ENCODE measurements at regions not wholly inside any gene's neighbourhood (a gene's known extent, or its start where the extent isn't known, plus 50 kb on each side); places are given as distances from the start of the nearest gene placed in this dataset.
A peak's percentile ranks its signal among the peaks of the same experiment; 100 is the strongest.

- Histone ChIP-seq H2AFZ (ENCODE audit: insufficient read depth, low read length, poor library complexity) (no peak overlapping the region), H4K12ac (ENCODE audit: low read depth, low read length) (no peak overlapping the region), H3K18ac (ENCODE audit: low read length) (peak overlapping the region; percentile 11), H3K9ac (ENCODE audit: low read length) (no peak overlapping the region), H3K4ac (ENCODE audit: low read depth, low read length) (peak overlapping the region; percentile 27), H3K14ac (ENCODE audit: low read length) (peak overlapping the region; percentile 11), H3K27ac (ENCODE audit: low read depth, low read length) (peak overlapping the region; percentile 13), H3K9me3 (ENCODE audit: insufficient read depth, low read depth, low read length) (no peaks in the 10 kb centered on the region), H3K36me3 (ENCODE audit: control insufficient read depth in 1 of 2, insufficient read depth in 2 of 2, low read length in 2 of 2) (no peaks in the 10 kb centered on the region), H3K23ac (ENCODE audit: low read length) (no peak overlapping the region), H3K4me3 (ENCODE audit: low read depth, low read length) (no peak overlapping the region), H2BK120ac (ENCODE audit: insufficient read depth, low read length, poor library complexity) (peak overlapping the region; percentile 36), H3K4me1 (ENCODE audit: control insufficient read depth in 1 of 2, insufficient read depth in 2 of 2, low read length in 2 of 2) (peaks cover 11 to 18% of the 10 kb centered on the region in 2 experiments), H2AK5ac (ENCODE audit: low read length) (no peak overlapping the region), H3K4me2 (ENCODE audit: low read length) (no peak overlapping the region), H4K91ac (ENCODE audit: low read depth, low read length) (peak overlapping the region; percentile 82), H4K8ac (ENCODE audit: low read depth, low read length) (peak overlapping the region; percentile 43), H2BK5ac (ENCODE audit: low read depth, low read length, poor library complexity) (peak overlapping the region; percentile 65), H2BK12ac (ENCODE audit: low read length) (peak overlapping the region; percentile 11), H3K27me3 (ENCODE audit: insufficient read depth, low read length) (no peaks in the 10 kb centered on the region), H3K79me2 (ENCODE audit: control insufficient read depth, insufficient read depth, low read length, poor library complexity) (peaks cover 3% of the 10 kb centered on the region), H3K79me1 (ENCODE audit: low read length) (peaks cover 12% of the 10 kb centered on the region)
- WGBS (ENCODE audit: extremely low coverage, insufficient coverage, insufficient read length), result no CpG with 5 or more reads among the region's 1 CpG
- DNase-seq, result no peak
These were observed 51.1 kb upstream of the ACADM start for GRCh38 chr1:75673399-75673798.

DNA sequence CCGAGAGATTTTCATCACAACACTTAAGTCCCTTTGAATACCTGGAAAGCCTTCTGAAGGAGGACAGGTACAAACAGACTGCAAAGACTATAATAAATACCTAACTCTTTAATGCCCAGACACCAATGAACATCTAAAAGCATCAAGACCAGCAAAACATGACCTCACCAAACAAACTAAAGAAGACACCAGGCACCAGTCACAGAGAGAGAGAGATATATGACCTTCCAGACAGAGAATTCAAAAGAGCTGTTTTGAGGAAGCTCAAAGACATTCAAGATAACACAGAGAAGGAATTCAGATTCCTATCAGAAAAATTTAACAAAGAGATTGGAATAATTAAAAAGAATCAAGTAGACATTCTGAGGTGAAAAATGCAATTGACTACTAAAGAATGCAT is 50.6 kb upstream of the ACADM start:
- Histone ChIP-seq H3K79me2 (ENCODE audit: control insufficient read depth, insufficient read depth, low read length, poor library complexity) (peaks cover 3% of the 10 kb centered on the region), H3K9ac (ENCODE audit: low read length) (no peak overlapping the region), H3K9me3 (ENCODE audit: insufficient read depth, low read depth, low read length) (no peaks in the 10 kb centered on the region), H3K27me3 (ENCODE audit: insufficient read depth, low read length) (no peaks in the 10 kb centered on the region), H2BK120ac (ENCODE audit: insufficient read depth, low read length, poor library complexity) (no peak overlapping the region), H2AFZ (ENCODE audit: insufficient read depth, low read length, poor library complexity) (no peak overlapping the region), H3K4me1 (ENCODE audit: control insufficient read depth in 1 of 2, insufficient read depth in 2 of 2, low read length in 2 of 2) (peaks cover 11 to 18% of the 10 kb centered on the region in 2 experiments), H3K4me3 (ENCODE audit: low read depth, low read length) (no peak overlapping the region), H3K18ac (ENCODE audit: low read length) (no peak overlapping the region), H3K14ac (ENCODE audit: low read length) (no peak overlapping the region), H3K4ac (ENCODE audit: low read depth, low read length) (no peak overlapping the region), H2BK5ac (ENCODE audit: low read depth, low read length, poor library complexity) (no peak overlapping the region), H3K79me1 (ENCODE audit: low read length) (peaks cover 12% of the 10 kb centered on the region), H4K91ac (ENCODE audit: low read depth, low read length) (no peak overlapping the region), H3K23ac (ENCODE audit: low read length) (no peak overlapping the region), H4K8ac (ENCODE audit: low read depth, low read length) (no peak overlapping the region), H2AK5ac (ENCODE audit: low read length) (no peak overlapping the region), H3K4me2 (ENCODE audit: low read length) (no peak overlapping the region), H3K36me3 (ENCODE audit: control insufficient read depth in 1 of 2, insufficient read depth in 2 of 2, low read length in 2 of 2) (no peaks in the 10 kb centered on the region), H4K12ac (ENCODE audit: low read depth, low read length) (no peak overlapping the region), H3K27ac (ENCODE audit: low read depth, low read length) (no peak overlapping the region), H2BK12ac (ENCODE audit: low read length) (no peak overlapping the region)
- peak in 1 of 2 donors; percentile 19 for DNase-seq
- WGBS (ENCODE audit: extremely low coverage, insufficient coverage, insufficient read length), result no CpG with 5 or more reads among the region's 1 CpG

Measured in trophoblast cell (in vitro differentiated cells and primary cell).